SK-N-SH treated with all-trans-retinoic acid at 6 μM for 48 hours (cell line): ENCODE measurements at regions not wholly inside any gene's neighbourhood (a gene's known extent, or its start where the extent isn't known, plus 50 kb on each side); places are given as distances from the start of the nearest gene placed in this dataset.

ENCODE experiments used
- ATAC-seq: fragments of 200-7000 bp; cut with Tn5 transposase; 3 replicates; pipeline ENCODE4 v1.9.1; 2020; ENCODE audit warnings: mild to moderate bottlenecking, moderate library complexity
- ARNTL ChIP-seq: fragments of 450-650 bp; formaldehyde crosslinking; IDR thresholded peaks from 2 replicates; pipeline ENCODE4 v1.5.0; 2020; ENCODE audit warnings: low read depth, mild to moderate bottlenecking, moderate library complexity, borderline replicate concordance
- BACH2 ChIP-seq: fragments of 250-450 bp; sonication (Bioruptor Pico); IDR thresholded peaks from 2 replicates; pipeline ENCODE4 v1.9.0; 2021; ENCODE audit warnings: mild to moderate bottlenecking, borderline replicate concordance
- CSDC2 ChIP-seq: fragments of 250-450 bp; sonication (Bioruptor Pico); IDR thresholded peaks from 2 replicates; pipeline ENCODE4 v1.5.0; 2020; ENCODE audit warnings: mild to moderate bottlenecking, moderate library complexity
- GLIS3 ChIP-seq: fragments of 250-450 bp; sonication (Bioruptor Pico); IDR thresholded peaks from 2 replicates; pipeline ENCODE4 v1.5.0; 2020; ENCODE audit warnings: mild to moderate bottlenecking, moderate library complexity
- ISL1 ChIP-seq: fragments of 250-450 bp; sonication (Bioruptor Pico); IDR thresholded peaks from 2 replicates; pipeline ENCODE4 v2.1.2; 2022; ENCODE audit warnings: mild to moderate bottlenecking, moderate library complexity
- OSR1 ChIP-seq: fragments of 250-450 bp; sonication (Bioruptor Pico); IDR thresholded peaks from 2 replicates; pipeline ENCODE4 v1.8.0; 2022; ENCODE audit warnings: moderate library complexity, mild to moderate bottlenecking, inconsistent platforms
- PPARA ChIP-seq: fragments of 250-450 bp; sonication (Bioruptor Pico); IDR thresholded peaks from 2 replicates; pipeline ENCODE4 v1.5.0; 2020; ENCODE audit warnings: mild to moderate bottlenecking, borderline replicate concordance
- RARB ChIP-seq: fragments of 250-450 bp; sonication (Bioruptor Pico); IDR thresholded peaks from 2 replicates; pipeline ENCODE4 v1.8.0; 2021; ENCODE audit warnings: mild to moderate bottlenecking, moderate library complexity
- SNAI2 ChIP-seq: fragments of 250-450 bp; sonication (Bioruptor Pico); IDR thresholded peaks from 2 replicates; pipeline ENCODE4 v1.5.0; 2020; ENCODE audit warnings: mild to moderate bottlenecking, moderate library complexity
- TCF4 ChIP-seq: fragments of 250-450 bp; sonication (Bioruptor Pico); IDR thresholded peaks from 2 replicates; pipeline ENCODE4 v1.8.0; 2021; ENCODE audit warnings: mild to moderate bottlenecking, moderate library complexity, borderline replicate concordance
- TOX ChIP-seq: fragments of 250-450 bp; sonication (Bioruptor Pico); IDR thresholded peaks from 2 replicates; pipeline ENCODE4 v1.8.0; 2021; ENCODE audit warnings: mild to moderate bottlenecking, moderate library complexity, borderline replicate concordance
- ZC3H10 ChIP-seq: fragments of 250-450 bp; sonication (Bioruptor Pico); IDR thresholded peaks from 2 replicates; pipeline ENCODE4 v1.5.1; 2021; ENCODE audit warnings: mild to moderate bottlenecking, moderate library complexity
- ZFP3 ChIP-seq: fragments of 250-450 bp; sonication (Bioruptor Pico); IDR thresholded peaks from 2 replicates; pipeline ENCODE4 v1.5.0; 2020; ENCODE audit warnings: mild to moderate bottlenecking, moderate library complexity
- ZFP30 ChIP-seq: fragments of 450-650 bp; formaldehyde crosslinking; IDR thresholded peaks from 2 replicates; pipeline ENCODE4 v1.5.0; 2022; ENCODE audit warnings: mild to moderate bottlenecking, moderate library complexity
- ZNF565 ChIP-seq: fragments of 450-650 bp; formaldehyde crosslinking; conservative IDR thresholded peaks from 2 replicates; pipeline ENCODE4 v1.5.0; 2020; ENCODE audit warnings: low read depth, mild to moderate bottlenecking, moderate library complexity
- ZNF70 ChIP-seq: fragments of 450-650 bp; formaldehyde crosslinking; IDR thresholded peaks from 2 replicates; pipeline ENCODE4 v1.5.0; 2020; ENCODE audit warnings: mild to moderate bottlenecking, moderate library complexity
- ZNF8 ChIP-seq: fragments of 450-650 bp; formaldehyde crosslinking; IDR thresholded peaks from 2 replicates; pipeline ENCODE4 v1.5.0; 2020; ENCODE audit warnings: mild to moderate bottlenecking, moderate library complexity
- TF ChIP-seq, protein P1 (sequence below): fragments of 250-450 bp; sonication (Bioruptor Pico); IDR thresholded peaks from 2 replicates; pipeline ENCODE4 v1.5.0; 2020; ENCODE audit warnings: mild to moderate bottlenecking, moderate library complexity
- TF ChIP-seq, protein P2 (sequence below): fragments of 250-450 bp; sonication (Bioruptor Pico); IDR thresholded peaks from 2 replicates; pipeline ENCODE4 v1.5.1; 2020; ENCODE audit warnings: low read depth, mild to moderate bottlenecking, moderate library complexity
- TF ChIP-seq, protein P3 (sequence below): fragments of 250-450 bp; sonication (Bioruptor Pico); IDR thresholded peaks from 2 replicates; pipeline ENCODE4 v1.8.0; 2021; ENCODE audit warnings: low read depth, mild to moderate bottlenecking, moderate library complexity, borderline replicate concordance
- TF ChIP-seq, protein P4 (sequence below): fragments of 250-450 bp; sonication (Bioruptor Pico); IDR thresholded peaks from 2 replicates; pipeline ENCODE4 v1.8.0; 2020; ENCODE audit warnings: mild to moderate bottlenecking, moderate library complexity, borderline replicate concordance

DNA sequence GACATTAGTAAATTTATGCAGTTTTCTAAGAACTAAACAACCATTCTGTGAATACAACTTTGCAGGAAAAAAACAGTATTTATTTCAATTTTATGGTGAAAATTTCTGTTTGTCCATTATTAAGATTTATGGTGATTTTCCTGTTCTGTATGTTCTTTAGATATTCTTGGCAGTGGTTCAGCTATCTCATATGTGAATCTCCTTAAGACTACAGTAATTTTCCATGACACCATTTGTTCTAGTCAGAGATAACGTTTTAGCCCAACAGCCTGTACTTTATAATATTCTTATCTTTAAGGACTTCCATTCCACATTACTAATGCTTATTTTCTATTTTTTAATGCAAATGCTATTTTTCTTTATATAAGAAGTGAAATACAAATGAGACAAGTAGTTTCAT, 504.0 kb downstream of the RFPL4B start:
- no peak for ATAC-seq
- TF ChIP-seq BACH2 (CRISPR knock-in tag) (no peak), TOX (CRISPR knock-in tag) (no peak), ZFP30 (CRISPR knock-in tag) (no peak), ZC3H10 (CRISPR knock-in tag) (no peak), PPARA (CRISPR knock-in tag) (no peak), TCF4 (CRISPR knock-in tag) (no peak), OSR1 (CRISPR knock-in tag) (no peak)
- TF ChIP-seq, protein P1, sequence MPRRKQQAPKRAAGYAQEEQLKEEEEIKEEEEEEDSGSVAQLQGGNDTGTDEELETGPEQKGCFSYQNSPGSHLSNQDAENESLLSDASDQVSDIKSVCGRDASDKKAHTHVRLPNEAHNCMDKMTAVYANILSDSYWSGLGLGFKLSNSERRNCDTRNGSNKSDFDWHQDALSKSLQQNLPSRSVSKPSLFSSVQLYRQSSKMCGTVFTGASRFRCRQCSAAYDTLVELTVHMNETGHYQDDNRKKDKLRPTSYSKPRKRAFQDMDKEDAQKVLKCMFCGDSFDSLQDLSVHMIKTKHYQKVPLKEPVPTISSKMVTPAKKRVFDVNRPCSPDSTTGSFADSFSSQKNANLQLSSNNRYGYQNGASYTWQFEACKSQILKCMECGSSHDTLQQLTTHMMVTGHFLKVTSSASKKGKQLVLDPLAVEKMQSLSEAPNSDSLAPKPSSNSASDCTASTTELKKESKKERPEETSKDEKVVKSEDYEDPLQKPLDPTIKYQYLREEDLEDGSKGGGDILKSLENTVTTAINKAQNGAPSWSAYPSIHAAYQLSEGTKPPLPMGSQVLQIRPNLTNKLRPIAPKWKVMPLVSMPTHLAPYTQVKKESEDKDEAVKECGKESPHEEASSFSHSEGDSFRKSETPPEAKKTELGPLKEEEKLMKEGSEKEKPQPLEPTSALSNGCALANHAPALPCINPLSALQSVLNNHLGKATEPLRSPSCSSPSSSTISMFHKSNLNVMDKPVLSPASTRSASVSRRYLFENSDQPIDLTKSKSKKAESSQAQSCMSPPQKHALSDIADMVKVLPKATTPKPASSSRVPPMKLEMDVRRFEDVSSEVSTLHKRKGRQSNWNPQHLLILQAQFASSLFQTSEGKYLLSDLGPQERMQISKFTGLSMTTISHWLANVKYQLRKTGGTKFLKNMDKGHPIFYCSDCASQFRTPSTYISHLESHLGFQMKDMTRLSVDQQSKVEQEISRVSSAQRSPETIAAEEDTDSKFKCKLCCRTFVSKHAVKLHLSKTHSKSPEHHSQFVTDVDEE (CRISPR knock-in tag), result no peak

DNA sequence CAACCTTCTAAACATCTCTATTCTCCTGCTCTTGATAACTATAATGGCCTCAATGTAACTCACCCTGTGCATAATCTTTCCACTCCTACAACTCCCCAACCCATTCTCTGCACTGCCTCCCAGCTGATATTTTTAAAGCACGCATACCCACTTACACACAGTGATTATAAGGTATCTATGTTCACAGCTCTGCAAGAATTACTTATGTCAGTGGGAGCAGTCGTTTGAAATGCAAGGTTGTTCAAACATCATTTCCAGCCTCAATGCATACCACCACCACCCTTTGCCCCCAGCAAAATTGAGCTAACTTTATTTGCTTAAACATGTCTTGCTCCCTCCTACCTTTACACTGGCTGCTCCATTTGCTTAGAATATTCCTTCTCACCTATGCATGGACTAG, 506.0 kb downstream of the RFPL4B start:
- TF ChIP-seq CSDC2 (no peak), ZNF8 (CRISPR knock-in tag) (no peak), ARNTL (CRISPR knock-in tag) (no peak), ZNF70 (CRISPR knock-in tag) (no peak), BACH2 (CRISPR knock-in tag) (no peak), ZFP30 (CRISPR knock-in tag) (no peak), SNAI2 (CRISPR knock-in tag) (no peak), ISL1 (CRISPR knock-in tag) (no peak), RARB (CRISPR knock-in tag) (no peak), PPARA (CRISPR knock-in tag) (no peak)
- TF ChIP-seq, protein P2, sequence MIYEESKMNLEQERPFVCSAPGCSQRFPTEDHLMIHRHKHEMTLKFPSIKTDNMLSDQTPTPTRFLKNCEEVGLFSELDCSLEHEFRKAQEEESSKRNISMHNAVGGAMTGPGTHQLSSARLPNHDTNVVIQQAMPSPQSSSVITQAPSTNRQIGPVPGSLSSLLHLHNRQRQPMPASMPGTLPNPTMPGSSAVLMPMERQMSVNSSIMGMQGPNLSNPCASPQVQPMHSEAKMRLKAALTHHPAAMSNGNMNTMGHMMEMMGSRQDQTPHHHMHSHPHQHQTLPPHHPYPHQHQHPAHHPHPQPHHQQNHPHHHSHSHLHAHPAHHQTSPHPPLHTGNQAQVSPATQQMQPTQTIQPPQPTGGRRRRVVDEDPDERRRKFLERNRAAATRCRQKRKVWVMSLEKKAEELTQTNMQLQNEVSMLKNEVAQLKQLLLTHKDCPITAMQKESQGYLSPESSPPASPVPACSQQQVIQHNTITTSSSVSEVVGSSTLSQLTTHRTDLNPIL (CRISPR knock-in tag), result no peak
- TF ChIP-seq, protein P3, sequence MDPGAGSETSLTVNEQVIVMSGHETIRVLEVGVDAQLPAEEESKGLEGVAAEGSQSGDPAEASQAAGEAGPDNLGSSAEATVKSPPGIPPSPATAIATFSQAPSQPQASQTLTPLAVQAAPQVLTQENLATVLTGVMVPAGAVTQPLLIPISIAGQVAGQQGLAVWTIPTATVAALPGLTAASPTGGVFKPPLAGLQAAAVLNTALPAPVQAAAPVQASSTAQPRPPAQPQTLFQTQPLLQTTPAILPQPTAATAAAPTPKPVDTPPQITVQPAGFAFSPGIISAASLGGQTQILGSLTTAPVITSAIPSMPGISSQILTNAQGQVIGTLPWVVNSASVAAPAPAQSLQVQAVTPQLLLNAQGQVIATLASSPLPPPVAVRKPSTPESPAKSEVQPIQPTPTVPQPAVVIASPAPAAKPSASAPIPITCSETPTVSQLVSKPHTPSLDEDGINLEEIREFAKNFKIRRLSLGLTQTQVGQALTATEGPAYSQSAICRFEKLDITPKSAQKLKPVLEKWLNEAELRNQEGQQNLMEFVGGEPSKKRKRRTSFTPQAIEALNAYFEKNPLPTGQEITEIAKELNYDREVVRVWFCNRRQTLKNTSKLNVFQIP, result no peak
- no peak for ATAC-seq

DNA sequence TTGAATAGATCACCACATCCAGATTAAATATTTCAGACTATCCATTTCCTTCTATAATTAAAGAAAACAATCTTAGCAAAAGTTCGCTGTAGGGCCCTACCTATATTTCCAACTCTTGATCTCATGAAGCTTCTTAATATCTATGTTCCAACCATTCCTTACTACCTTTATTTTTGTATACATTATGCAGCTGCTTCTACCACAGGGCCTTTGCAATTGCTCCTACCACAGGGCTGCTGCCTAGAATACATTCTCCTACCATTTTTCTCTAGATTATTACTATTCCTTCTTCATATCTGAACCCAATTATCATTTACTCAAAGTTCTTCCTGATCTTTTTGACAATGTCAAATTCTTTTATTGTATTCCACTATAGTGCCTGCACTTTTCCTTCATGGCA, 516.6 kb downstream of the RFPL4B start:
- ATAC-seq, result no peak
- TF ChIP-seq BACH2 (CRISPR knock-in tag) (no peak), TOX (CRISPR knock-in tag) (no peak), PPARA (CRISPR knock-in tag) (no peak), ZFP30 (CRISPR knock-in tag) (no peak), OSR1 (CRISPR knock-in tag) (no peak), ARNTL (CRISPR knock-in tag) (no peak), ZFP3 (CRISPR knock-in tag) (no peak), ZC3H10 (CRISPR knock-in tag) (no peak), ZNF565 (CRISPR knock-in tag) (no peak), GLIS3 (no peak), SNAI2 (CRISPR knock-in tag) (no peak), RARB (CRISPR knock-in tag) (no peak), TCF4 (CRISPR knock-in tag) (no peak)
- TF ChIP-seq, protein P4, sequence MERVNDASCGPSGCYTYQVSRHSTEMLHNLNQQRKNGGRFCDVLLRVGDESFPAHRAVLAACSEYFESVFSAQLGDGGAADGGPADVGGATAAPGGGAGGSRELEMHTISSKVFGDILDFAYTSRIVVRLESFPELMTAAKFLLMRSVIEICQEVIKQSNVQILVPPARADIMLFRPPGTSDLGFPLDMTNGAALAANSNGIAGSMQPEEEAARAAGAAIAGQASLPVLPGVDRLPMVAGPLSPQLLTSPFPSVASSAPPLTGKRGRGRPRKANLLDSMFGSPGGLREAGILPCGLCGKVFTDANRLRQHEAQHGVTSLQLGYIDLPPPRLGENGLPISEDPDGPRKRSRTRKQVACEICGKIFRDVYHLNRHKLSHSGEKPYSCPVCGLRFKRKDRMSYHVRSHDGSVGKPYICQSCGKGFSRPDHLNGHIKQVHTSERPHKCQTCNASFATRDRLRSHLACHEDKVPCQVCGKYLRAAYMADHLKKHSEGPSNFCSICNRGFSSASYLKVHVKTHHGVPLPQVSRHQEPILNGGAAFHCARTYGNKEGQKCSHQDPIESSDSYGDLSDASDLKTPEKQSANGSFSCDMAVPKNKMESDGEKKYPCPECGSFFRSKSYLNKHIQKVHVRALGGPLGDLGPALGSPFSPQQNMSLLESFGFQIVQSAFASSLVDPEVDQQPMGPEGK, result no peak
- TF ChIP-seq, protein P3, result no peak
- TF ChIP-seq, protein P1 (CRISPR knock-in tag), result no peak
- TF ChIP-seq, protein P2 (CRISPR knock-in tag), result no peak
